ENCODE measurements at regions not wholly inside any gene's neighbourhood (a gene's known extent, or its start where the extent isn't known, plus 50 kb on each side); places are given as distances from the start of the nearest gene placed in this dataset.

DNA sequence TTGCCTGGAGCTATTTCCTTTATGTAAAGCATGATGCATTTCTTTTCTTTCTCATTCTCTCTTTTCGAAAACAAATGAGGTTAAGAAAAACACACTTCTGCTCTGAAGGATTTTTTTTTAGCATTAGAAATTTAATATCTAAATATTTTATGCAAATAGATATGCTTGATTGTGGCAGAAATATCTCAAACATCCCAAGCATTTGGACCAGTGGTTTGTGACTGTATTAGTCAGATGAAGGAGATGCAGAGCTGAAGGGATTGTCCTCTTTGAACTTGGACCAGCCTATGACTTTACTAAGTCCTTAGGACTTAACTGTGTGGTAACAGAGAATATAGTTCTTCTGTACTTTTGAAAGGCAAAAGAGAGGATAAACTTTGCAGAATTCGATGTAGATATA lies 335.9 kb upstream of the NT5C1B start:
- DNase-seq, result peak; percentile 94

DNA sequence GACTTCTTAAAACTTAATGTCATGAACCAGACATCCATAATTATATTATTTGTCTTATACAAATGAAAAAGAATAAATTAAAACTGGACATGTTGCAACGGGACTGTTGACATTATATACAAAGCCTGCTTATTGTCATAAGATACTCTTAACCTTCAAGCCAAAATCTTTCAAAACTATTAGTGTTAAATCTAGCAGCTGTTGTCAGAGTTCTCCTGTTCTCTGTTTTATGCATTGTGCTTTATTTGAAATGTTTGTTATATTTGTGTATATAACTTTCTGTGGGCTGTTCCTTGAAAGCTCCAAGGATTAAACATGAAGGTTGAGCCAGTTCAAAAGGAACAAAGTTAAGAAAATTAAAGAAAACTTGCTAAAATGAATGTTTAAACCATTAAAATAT lies 335.5 kb upstream of the NT5C1B start:
- no peak for DNase-seq

DNA sequence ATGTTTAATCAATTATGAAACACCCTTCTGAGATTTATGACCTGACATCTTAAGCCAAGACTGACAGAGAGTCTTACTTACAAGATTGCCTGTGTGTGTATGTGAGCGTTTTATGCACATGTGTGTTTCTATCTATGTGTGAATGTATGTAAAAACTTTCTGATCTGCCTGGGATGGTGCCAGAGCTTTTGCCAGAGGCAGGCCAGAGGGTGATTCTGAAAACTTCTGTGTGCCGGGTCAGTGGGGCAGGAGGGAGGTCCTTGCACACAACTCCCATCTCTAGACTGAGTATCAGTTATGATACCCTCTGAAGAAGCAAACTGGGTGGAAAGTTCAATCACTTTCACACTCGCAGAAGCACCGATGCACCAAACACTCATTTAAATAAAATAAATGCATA lies 335.0 kb upstream of the NT5C1B start:
- DNase-seq, result no peak

DNA sequence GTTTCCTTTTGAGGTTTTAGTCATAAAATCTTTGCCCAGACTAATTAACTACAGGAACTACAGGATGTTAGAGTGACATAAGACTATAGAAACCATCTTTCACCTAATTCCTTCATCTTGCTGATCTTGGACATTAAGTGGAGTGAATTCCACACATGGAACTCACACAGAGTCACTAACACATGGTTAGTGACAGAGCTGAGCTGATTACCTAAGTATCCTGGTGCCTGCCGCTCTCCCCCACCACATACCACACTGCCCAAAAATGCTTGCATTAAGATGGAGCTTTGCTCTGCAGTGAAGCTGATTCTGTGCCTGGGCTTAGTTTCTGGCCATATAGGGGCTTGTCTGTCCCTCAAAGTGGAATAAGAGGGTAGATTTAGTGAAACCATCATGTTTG lies 332.9 kb upstream of the NT5C1B start:
- peak; percentile 67 for DNase-seq

DNA sequence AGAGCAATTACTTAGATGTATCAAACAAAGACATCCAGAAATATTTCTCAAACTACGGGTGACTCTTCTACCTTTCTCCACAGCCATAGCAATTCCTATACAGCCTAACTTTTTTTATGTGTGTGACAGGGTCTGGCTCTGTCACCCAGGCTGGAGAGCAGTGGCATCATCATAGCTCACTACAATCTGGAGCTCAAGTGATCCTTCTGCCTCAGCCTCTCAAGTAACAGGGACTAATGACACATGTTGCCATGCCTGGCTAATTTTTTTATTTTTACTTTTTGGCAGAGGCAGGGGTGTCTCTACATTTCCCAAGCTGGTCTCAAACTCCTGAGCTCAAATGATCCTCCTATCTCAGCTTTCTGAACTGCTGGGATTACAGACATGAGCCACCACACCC lies 328.9 kb upstream of the NT5C1B start:
- DNase-seq, result no peak

DNA sequence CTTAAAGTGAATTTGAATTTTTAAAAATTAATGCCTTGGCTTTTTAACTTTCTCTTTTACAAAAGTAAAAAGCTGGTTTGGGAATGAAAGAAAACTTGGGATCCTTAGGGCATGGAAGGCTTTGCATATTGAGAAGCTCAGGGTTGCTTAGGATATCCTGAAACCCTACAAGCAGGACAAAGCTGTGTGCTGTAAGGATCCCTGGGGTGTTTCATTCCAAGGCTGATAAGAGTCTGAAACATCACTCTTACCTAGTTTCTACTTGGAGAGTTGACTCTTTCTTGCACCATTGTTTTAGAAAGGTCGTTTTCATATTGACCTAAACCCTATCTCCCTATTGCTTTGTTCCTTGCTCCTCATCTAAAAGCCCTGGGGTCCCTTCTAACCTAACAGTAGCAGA lies 325.9 kb upstream of the NT5C1B start:
- DNase-seq, result no peak

DNA sequence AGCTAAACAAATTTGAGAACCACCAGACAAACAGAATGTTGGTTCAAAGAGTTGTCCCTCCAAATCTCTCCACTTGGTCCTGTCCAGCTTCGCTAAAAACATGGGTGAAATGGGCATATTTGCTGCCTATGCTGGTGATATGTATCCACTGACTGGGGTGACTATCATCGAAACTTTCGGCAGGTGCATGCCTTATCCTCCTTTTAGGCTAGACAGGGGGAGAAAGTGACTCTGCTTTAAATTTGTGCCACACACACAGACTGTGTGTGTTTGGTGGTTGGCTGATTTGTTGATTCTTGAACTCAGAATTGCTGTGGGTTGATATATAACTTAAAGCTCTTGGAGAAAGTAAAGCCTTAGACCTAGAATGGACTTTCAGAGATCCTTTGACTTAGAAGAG lies 324.1 kb upstream of the NT5C1B start:
- DNase-seq, result no peak

DNA sequence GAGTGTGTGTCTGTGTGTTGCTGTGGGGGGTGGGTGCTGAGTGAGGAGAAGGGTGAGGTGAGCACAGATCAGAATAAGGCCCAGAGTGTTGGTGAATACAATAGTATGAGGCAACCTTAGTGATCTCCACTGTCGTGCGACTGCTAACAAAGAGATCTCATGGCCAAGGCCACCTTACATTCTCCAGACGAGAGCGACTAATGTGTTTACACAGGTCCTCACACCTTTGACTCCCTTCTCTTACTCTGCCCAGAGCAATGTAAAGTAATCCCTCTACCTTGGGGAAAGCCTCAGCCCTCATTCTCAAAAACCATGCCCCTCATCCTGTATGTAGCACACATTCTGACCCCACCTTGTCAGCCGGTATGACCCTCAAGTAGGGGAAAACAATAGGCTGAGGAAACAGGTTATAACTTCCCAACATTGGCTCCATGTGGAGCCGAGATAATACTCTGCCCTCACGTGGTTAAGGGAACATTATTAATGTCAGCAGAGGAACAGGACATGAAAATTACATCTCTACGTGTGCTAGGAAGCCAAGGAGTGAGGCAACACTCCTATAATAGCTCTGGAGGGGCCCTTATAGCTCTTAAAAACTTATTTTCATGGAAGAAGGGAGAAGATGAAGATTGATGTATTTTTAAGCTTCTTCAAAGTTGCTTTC lies 323.0 kb upstream of the NT5C1B start:
- no peak for DNase-seq

DNA sequence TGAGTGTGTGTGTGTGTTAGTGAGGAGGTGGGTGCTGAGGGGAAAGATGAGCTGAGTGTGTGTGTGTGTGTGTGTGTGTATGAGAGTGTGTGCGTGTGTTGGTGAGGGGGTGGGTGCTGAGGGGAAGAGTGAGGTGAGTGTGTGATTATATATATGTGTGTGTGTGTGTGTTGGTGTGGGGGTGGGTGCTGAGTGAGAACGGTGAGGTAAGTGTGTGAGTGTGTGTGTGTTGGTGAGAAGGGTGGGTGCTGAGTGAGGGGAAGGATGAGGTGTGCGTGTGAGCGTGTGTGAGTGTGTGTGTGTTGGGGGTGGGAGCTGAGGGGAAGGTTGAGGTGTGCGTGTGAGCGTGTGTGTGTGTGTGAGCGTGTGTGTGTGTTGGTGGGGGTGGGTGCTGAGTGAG lies 322.0 kb upstream of the NT5C1B start:
- no peak for DNase-seq

DNA sequence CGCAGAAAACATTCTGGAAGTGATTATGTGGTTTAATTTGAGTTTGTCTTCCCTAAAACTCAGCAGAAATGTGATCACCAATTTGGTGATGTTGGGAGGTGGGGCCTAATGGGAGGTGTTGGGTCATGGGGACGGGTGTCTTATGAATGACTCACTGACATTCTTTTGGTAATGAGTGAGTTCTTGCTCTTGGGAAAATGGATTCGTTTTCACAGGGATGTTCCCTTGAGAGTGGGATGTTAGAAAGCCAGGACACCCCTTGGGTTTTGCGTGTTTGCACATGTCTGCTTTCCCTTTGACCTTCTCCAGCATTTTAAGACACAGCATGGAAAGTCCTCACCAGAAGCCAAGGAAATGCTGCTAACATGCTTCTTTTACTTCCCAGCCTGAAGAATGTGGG lies 321.5 kb upstream of the NT5C1B start:
- DNase-seq, result peak; percentile 98

DNA sequence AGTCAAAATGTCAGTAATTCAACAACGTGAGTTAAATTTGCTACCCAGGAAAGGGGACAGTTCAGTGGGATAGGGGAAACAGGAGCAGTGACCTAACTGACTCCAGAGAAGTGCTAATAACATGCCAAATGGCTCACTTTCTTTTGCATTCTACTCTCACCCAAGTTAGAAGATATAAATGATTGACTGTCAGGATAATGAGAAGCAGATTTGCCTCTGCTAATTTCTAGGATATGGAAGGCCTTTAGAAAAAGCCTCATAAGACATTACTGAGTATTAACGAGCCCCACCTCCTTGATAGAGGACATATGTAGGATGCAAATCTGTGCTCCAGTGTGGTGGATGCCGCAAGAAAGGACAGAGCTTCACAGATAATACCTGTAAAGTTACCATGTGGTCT lies 318.6 kb upstream of the NT5C1B start:
- no peak for DNase-seq

DNA sequence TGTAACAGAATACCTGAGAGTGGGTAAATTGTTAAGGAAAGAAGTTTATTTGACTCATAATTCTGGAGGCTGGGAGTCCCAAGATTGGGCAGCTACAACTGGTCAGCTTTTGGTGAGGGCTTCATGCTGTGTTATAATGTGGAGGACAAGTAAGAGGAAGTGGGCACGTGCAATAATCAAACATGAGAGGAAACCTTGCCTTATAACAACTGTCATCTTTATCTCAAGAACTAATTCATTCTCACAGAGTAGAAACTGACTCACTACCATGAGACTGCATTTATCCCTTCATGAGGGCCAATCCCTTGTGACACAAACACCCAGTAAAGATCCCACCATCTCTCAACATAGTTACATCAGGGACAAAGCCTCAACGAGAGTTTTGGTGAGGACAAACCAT lies 318.1 kb upstream of the NT5C1B start:
- DNase-seq, result no peak

DNA sequence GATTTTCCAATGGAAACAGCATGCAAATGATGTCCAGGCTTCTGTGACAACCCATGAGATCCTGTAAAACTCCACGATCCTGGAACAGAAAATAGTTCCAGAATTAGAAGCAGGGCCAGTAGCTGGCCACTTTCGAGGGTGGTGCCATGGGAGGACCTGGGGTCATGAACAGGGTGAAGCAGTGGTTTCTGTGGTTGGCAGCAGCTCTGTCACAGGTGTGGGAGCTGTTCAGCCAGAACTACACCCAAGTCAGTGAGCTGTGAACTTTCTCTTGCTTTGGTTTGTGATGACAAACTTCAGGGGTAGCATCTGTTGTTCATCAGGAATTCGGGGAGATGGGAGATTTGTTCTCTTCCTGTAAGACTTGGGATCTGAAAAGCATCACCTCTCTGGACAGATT lies 314.4 kb upstream of the NT5C1B start:
- no peak for DNase-seq

DNA sequence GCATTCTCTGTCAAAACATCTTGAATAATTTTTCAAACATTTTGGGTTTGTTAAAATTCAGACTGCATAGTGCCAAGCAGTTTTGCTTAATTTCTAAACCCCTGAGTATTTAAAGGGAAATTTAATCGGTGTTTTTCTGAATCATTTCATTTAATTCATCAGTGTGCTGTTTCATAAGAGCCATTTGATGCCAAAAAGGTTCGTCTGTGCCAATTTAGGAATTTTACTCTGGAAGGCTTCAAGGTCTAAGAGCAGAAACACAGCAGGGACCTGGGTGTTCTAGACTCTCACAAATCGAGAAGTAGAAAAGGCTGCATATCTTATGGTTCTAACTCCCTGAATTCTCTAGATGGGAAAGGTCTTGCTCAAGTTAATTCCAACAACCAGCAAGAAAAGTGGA lies 311.9 kb upstream of the NT5C1B start:
- DNase-seq, result no peak

DNA sequence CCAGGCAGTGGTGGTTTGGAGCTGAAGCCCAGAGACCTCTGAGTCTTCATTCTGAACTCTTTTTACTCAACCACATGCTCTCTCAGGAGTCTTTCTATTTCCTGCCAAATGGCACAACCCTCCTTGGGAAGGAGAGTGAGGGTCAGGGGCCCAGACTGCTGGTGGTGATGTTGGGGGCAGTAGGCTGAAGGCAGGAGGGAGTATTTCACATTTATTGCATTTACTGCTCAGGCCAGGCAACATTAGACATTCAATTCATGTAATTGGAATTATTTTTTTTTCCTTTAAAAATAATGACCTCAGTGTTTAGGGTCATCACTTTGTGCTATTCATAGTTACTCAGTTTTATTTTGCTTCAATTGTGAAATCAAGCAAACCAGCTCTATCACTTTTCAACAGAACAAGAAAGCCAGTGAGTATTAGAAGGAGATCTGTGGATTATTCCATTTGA lies 311.3 kb upstream of the NT5C1B start:
- DNase-seq, result peak; percentile 44

DNA sequence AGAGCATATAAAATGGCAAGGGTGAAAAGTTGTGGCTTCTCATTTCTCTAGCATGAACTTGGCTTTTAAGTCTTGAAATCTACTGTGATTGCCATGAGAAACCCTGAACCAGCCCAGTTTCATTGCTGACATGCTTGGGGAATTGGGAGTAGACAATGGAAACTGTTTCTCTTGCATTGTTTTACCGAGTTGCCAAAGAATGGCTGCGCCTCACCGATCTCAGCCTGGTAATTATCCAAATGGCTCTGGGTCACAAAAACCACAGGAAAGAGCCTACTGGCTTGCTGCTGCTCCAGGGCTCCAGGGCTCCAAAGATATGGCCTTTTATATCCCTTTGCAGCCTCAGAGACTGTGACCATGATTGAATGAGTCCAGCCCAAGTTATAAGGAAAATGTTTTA lies 310.4 kb upstream of the NT5C1B start:
- DNase-seq, result no peak

DNA sequence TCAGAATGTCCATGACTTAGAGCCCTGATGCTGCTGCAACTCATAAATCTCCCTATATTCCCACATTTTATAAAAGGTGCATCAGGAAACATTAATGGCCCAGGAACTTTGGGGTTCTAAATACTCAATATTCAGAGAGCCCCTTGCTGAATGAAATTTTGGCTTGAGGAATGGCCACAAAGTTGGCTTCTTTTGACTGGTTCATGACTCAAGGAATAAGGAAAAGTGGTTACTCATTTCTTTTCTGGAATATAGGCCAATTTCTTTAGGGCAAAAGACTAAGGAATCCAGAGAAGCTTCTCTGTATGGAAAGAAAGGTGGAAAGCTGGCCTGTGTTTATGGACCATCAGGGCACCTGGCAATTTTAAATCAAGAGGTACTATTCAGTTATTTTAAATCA lies 308.9 kb upstream of the NT5C1B start:
- no peak for DNase-seq

DNA sequence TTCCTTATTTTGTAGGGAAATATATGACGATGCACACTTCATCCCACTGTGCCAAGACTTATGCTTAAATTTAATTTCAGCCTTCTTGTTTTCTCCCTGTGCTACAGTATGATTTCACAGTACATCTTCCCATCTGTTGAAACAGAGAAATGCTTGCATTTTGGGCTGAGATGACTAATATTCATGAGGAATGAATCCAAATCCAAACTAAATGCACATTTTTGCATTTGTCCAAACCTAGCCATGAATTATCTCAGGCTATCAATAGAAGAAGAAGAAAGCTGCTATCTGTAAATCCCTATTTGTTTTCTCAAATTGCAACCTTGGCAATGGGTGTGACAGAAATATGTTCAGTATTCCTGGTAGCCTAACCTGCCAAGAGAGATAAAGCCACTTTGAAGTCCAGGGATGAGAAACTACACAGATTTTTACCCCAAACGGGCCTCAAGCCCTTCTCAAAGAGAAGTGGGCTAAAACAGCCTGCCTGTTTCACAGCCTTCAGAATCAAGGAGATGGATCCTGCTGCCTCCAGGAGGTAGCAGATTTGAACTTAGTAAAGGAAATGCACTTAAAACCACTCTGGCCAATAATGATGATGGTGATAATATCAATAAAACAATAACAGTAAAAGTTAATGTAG lies 306.9 kb upstream of the NT5C1B start:
- DNase-seq, result peak; percentile 58

DNA sequence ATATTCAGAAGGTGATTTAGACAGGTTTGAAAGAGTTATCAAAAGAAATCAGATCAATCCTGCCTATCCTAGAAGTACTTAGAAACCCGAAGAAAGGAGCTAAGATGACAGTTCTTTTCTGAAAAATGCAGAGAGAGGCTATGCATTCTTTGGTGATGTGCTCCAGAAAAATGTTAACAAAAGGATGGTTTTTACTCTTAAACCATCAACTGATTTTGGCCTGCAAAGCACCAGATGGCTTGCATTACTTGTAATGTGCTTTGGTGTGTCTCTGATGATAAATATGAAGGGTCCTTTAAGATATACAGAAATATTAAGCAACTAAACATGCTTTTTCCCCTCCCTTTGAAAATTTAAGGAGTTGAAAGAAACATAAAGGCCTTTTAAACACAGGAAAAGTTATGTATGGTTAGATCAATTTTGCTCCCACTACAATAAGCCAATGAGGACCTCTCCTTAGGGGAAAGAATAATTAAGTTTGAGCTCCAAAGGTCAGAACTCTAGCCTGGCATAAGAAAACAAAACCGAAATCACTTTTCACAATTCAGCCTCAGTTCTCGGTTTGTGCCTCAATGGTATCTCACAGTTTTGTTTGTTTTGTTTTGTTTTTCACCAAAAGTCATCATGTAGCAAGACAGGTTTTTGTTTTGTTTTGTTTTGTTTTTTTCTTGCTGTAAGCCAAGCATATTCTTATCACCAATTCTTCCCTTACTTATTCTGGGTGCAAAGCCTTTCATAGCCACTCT lies 302.4 kb upstream of the NT5C1B start:
- DNase-seq, result peak; percentile 64

DNA sequence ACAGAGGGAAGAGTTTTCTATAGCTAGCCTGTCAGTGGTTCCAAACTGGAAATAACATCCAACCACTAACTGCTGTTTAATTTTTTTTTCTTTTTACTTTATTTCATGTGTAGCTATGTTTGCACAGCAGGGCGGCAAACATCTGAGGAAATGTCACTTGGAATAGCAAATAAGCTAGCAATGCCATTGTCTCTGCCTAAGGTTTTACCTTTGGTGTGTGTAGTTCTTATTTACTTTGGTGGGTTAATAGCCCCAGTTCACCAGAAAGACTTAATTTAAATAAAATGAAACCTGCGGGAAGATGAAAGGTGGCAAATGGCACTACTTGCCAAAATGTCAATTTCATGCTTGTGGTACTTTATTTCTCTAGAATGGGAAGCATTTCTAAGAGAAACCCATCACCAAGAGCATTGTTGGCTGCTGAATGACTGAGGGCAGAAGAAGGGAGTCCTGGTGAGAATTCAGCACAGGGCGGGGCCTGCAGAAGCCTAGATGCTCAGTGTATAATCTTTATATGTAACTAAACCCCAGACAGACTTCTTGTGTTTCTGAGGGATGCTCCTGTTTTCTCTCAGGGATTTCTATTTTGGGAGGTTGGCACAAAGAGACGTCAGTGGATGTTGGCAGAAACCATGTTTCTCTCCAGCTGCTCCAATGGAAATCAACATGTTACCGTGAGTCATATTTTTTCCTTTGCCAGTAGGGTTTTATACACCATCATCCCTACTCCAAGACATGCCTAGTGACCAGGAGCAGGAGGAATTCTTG lies 300.4 kb upstream of the NT5C1B start:
- no peak for DNase-seq

DNA sequence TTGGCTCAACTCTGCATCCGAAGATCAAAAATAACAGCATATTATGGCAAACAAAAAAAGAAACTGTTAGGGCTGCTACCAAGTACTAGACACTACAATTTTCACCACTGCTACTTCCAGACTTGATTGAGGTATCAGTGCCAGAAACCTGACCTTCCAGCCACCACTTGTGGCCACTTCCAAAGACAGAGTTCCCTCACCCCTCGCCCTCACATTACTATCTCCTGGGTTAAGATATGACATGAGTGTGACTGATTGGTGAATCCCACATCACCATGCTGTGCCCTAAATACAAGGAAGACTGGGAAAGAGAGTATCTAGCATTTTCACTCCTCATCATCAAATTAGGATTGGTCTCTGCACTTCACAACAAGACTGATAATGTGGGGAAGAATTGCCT lies 296.1 kb upstream of the NT5C1B start:
- DNase-seq, result no peak

DNA sequence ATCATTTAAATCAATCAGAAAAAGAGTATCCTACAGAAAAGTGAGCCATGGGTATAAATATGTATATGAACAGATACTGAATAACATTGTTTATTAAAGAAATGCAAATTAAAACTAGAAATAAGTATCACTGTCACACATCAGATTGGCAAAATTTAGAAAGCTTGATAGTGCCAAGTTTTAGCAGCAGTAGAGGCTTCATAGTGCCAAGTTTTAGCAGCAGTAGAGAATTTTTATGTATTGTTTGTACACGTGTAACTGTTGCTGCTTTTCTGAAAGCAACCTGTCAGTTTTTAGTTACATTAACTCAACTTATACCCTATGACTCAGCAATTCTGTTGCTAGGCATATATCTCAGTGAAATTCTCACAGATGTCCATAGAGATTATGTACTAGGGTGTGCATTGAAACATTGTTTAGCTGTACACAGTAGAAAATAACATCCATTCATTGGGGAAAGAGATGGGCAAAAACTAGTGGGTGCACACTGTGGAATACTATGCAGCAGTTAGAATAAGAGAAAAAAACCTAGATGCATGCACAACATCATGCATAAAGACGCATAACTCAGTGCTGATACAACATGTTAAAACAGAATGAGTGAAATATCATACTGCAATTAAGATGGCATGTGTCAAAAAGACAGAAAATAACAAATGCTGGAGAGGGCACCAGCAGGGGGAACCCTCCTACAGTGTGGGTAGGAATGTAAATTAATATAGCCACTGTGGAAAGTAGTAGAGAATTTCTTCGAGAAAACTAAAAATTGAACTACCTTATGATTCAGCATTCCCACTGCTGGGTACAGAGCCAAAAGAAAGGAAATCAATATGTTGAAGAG lies 294.5 kb upstream of the NT5C1B start:
- peak; percentile 45 for DNase-seq

All from fibroblast of skin of scalp (primary cell).